ENCODE measurements at regions not wholly inside any gene's neighbourhood (a gene's known extent, or its start where the extent isn't known, plus 50 kb on each side); places are given as distances from the start of the nearest gene placed in this dataset.

- TF ChIP-seq ZBTB20 (CRISPR knock-in tag; IDR thresholded peaks at IDR 0.05; ENCODE audit: borderline replicate concordance, low read depth) (no peak), DDIT3 (CRISPR knock-in tag; IDR thresholded peaks at IDR 0.05) (no peak), ZNF230 (CRISPR knock-in tag; IDR thresholded peaks at IDR 0.05) (no peak), PRDM15 (CRISPR knock-in tag; IDR thresholded peaks at IDR 0.05) (no peak), ZBTB21 (CRISPR knock-in tag; IDR thresholded peaks at IDR 0.05) (no peak), MAX (IDR thresholded peaks at IDR 0.05) (no peak), SIN3A (IDR thresholded peaks at IDR 0.05; ENCODE audit: borderline replicate concordance, low read depth, low read length) (no peak), MAF1 (CRISPR knock-in tag; IDR thresholded peaks at IDR 0.05; ENCODE audit: borderline replicate concordance) (no peak), HDAC2 (CRISPR knock-in tag; IDR thresholded peaks at IDR 0.05) (no peak), SP2 (CRISPR knock-in tag; IDR thresholded peaks at IDR 0.05) (no peak), RBM22 (optimal IDR thresholded peaks at IDR 0.05; ENCODE audit: low read length) (no peak), ZMYM2 (CRISPR knock-in tag; IDR thresholded peaks at IDR 0.05) (no peak), TCF12 (IDR thresholded peaks at IDR 0.05) (no peak), TCF12 (CRISPR knock-in tag; IDR thresholded peaks at IDR 0.05) (no peak)
Measured at GRCh38 chr4:177587989-177588388, 145.8 kb upstream of the AGA start.

All from HepG2 (cell line).